COLO829 (cell line): ENCODE measurements at regions not wholly inside any gene's neighbourhood (a gene's known extent, or its start where the extent isn't known, plus 50 kb on each side); places are given as distances from the start of the nearest gene placed in this dataset.

Experiments used
- DNase-seq: peaks from one replicate; pipeline ENCODE4 v3.0.0; 2012; ENCODE audit warnings: low spot score

- peak; percentile 73 for DNase-seq
These were observed 183.1 kb upstream of the IVNS1ABP start for GRCh38 chr1:185500001-185500626.

- DNase-seq: no peak
These were observed 181.2 kb upstream of the IVNS1ABP start for GRCh38 chr1:185498207-185498606.

- DNase-seq: no peak
These were observed 180.1 kb upstream of the IVNS1ABP start for GRCh38 chr1:185497177-185497576.

- no peak for DNase-seq
These were observed 178.9 kb upstream of the IVNS1ABP start for GRCh38 chr1:185495898-185496297.

DNA sequence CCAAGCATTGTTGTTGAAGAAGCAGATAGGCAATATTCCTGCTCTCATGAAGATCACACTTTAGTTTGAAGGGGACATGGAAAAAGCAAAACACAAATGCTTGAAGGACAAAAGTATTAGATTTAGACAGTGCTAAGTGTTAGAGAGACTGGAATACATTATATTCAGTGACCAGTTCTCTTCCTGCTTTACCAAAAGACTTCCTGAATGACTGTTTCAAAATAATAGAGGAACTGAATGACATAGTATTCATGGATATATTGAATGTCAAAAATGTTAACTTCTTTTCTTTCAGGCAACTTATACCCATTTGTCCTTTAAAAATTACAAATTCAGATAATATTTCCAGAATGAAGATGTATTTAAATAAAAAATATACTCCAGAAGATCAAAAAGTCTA lies 178.0 kb upstream of the IVNS1ABP start:
- no peak for DNase-seq

DNA sequence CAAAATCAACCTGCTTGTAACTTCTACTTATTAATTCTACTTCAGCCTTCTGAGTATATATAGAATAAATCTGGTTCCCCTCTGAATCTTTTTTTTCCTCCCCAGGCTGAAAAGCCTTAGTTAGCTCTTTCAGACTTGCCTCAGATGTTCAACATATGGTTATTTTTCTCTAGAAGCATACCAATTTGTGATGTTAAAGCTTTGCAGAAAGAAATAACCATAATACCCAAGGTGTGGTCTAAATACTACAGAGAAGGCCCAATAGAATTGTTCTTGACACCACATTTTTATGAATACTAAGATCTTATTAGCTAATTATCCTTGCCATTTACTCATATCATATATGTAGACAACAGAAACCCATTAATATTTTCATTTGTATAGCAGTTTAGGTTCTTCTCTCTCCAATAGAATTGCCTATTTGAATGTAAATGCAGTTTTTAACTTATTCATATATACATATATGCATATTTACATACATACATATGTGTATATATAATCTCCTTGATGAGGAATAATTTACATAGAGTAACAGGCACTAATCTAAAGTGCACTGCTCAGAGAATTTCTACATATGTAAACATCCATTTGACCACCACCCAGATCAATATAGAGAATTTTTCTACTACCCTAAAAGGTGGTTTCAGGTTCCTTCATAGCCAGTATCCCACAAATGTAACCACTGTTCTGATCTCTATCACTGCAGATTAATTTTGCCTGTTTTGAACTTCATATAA lies 175.2 kb upstream of the IVNS1ABP start:
- no peak for DNase-seq

- peak; percentile 61 for DNase-seq
These were observed 174.6 kb upstream of the IVNS1ABP start for GRCh38 chr1:185491604-185492003.

- no peak for DNase-seq
These were observed 173.9 kb upstream of the IVNS1ABP start for GRCh38 chr1:185490924-185491323.

GRCh38 chr1:185489406-185489805 lies 172.4 kb upstream of the IVNS1ABP start:
- DNase-seq: no peak

- DNase-seq: no peak
These were observed 171.8 kb upstream of the IVNS1ABP start for GRCh38 chr1:185488808-185489207.

DNA sequence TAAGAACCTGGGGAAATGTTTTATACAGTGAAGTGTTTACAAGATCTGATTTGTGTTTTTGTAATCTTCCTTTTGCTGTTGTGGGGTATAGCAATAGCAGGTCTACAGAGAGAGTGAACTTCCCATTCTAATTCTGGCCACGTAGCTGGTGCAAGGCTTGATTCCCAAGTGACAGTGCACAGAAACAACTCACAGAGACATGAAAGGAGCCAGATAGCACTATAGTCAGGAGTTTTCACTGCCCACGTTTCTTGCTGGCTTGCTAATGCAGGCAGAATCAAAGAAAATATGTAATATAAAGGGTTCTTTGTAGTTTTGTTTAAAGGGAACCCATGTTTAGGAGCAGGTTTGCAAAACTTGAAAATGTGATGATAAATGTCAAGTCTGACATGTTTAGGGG lies 170.9 kb upstream of the IVNS1ABP start:
- peak; percentile 82 for DNase-seq

- no peak for DNase-seq
These were observed 170.0 kb upstream of the IVNS1ABP start for GRCh38 chr1:185487026-185487425.

DNA sequence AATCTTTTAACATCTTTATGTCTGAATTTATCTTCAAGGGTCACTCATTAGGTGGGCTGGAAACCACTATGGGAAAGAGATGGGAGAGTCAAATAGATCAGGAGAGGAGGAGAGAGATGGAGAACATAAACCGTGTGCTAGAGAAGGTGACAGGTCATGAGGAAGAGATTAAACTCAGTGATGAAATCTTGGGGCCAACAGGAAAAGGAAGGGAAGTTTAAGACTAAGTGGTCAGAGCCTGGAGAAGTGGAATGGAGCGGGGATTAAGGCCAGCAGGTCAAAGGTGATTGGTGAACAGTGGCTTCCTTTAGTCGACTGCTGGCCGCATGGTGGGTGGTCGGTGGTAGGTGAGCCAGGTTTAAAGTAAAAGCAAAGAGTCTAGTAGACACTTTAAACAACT lies 169.3 kb upstream of the IVNS1ABP start:
- no peak for DNase-seq

GRCh38 chr1:185483664-185484450 lies 166.8 kb upstream of the IVNS1ABP start:
- DNase-seq: peak; percentile 85

- no peak for DNase-seq
These were observed 166.2 kb upstream of the IVNS1ABP start for GRCh38 chr1:185483217-185483616.

DNA sequence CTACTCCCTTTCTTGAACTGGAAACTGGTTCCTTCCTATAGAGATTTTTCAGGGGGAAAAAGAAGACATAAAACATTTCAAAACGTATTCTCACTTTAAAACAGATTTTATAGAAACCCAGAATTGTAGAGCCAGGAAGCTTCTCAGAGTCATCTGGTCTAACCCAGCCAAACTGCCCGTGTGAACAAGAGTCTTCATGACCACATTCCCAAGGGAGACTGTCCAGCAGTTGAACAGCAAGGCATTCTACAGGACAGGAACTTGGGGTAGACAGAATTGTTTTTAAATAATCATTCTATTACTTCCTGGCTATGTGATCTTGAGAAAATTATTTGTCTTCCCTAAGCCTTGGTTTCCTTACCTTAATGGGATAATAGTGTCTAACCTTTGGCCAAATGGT lies 163.5 kb upstream of the IVNS1ABP start:
- DNase-seq: no peak

- no peak for DNase-seq
These were observed 162.8 kb upstream of the IVNS1ABP start for GRCh38 chr1:185479796-185480195.

DNA sequence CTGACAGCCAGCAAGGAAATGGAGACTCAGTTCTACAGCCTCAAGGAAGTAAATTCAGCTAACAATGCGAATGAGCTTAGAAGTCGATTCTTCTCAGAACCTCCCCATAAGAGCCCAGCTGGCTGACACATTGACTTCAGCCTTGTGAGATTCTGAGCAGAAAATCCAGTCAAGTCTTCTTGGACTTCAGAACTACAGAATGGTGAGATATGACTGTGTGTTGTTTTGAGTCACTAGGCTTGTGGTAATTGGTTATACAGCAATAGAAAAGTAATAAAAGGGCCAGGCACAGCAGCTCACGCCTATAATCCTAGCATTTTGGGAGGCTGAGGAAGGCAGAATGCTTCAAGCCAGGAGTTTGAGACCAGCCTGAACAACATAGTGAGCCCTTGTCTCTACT lies 161.8 kb upstream of the IVNS1ABP start:
- DNase-seq: no peak

DNA sequence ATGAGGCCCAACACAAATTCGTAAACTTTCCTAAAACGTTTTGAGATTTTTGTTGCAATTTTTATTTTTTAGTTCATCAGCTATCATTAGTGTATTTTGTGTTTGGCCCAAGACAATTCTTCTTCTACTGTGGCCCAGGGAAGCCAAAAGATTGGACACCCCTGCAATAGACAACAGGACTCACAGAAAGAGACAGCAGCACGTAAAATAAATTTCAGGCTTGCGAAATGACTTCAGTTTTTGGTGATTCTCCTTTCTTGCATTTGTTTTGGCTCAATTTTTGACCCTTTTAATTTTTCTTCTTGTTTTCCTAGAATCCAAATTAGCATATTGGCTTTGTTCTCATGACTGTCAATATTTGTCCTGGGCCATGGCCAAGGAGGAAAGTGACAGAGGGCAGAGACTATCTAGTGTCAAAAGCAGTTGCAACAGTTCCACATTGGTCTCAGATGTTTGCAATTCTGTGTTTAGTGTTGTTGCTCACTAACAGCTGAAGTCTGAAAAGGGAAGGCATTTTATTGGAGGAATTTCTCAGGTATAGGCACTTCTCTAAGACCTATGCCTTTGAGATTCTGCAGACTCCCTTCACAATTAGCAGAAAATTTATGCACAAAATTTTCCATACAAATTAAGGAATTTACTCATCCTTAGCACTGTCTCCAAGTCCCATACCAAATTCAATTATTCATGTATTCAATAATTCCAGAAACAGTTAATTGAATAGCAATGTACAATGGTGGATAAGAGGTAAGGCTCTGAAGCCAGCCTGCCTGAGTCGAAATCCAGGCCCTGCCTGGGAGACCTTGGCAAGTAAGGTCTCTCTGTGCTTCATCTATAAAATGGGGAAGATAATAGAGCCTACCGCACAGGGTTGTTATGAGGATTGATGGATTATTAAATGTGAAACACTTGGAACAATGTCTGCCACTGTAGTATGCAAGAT lies 160.9 kb upstream of the IVNS1ABP start:
- DNase-seq: no peak

GRCh38 chr1:185474440-185475149 lies 157.6 kb upstream of the IVNS1ABP start:
- no peak for DNase-seq

DNA sequence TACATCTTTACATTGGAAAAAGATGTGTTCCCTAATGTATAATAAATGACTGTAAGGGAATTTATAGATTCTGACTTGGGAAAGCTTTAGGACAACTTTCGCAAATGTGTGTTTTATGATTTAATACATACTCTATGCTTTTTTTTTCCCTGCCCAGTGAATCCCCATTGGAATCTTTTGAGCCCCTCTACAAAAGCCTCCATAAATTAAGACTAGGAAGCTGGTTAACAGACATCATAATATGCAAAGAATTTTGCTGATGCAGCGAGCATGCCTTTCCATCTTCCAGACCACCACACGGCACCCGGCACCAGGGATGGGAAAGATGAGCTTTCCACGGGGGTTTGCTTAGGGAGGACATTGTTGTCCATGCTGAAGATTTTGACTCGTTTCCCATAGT lies 156.1 kb upstream of the IVNS1ABP start:
- DNase-seq: no peak
